GM23248 (cell line): ENCODE measurements at regions not wholly inside any gene's neighbourhood (a gene's known extent, or its start where the extent isn't known, plus 50 kb on each side); places are given as distances from the start of the nearest gene placed in this dataset.

Experiments
- EZH2 ChIP-seq: fragments of 200-600 bp; sonication (generic); IDR thresholded peaks from 2 replicates; pipeline ENCODE4 v1.6.1; 2018; ENCODE audit warnings: antibody characterized with exemption, mild to moderate bottlenecking; ENCODE audit not compliant: insufficient read depth, poor library complexity, severe bottlenecking
- EZH2phosphoT487 ChIP-seq: fragments of 200-600 bp; sonication (generic); IDR thresholded peaks from 2 replicates; pipeline ENCODE4 v1.6.1; 2018; ENCODE audit warnings: antibody characterized with exemption, moderate library complexity, mild to moderate bottlenecking, low read depth; ENCODE audit not compliant: insufficient read depth

DNA sequence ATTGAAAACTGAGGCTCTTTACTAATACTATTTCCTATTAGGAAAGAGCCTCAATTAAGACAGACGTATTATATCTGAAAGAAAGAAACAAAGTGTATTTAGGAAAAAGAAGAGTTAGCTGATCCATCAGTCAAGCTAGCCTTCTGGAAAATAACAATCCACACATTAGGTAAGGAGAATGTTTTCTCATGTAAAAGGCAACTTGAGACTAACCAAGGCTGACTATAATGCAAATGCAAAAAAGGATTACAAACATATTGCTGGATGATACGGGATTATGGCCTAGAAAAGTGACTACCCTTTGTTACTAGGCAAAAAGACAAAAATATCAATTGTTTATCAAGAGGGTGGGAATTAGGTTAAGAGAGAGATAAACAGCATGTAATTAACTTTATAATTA is 176.9 kb downstream of the RFPL4B start:
- no peak for TF ChIP-seq EZH2
- TF ChIP-seq EZH2phosphoT487: no peak
